UCSD-AML1 (cell line): ENCODE measurements at regions not wholly inside any gene's neighbourhood (a gene's known extent, or its start where the extent isn't known, plus 50 kb on each side); places are given as distances from the start of the nearest gene placed in this dataset.

ENCODE experiments used
- DNase-seq: peaks from one replicate; lab custom pipeline; 2025; ENCODE audit not compliant: unreplicated experiment; lab: John Stamatoyannopoulos, UW

- DNase-seq, result no peak
These were observed 511.6 kb downstream of the PLCL1 start for GRCh38 chr2:198315791-198316630.

GRCh38 chr2:198314559-198315153 is 510.3 kb downstream of the PLCL1 start:
- no peak for DNase-seq

DNA sequence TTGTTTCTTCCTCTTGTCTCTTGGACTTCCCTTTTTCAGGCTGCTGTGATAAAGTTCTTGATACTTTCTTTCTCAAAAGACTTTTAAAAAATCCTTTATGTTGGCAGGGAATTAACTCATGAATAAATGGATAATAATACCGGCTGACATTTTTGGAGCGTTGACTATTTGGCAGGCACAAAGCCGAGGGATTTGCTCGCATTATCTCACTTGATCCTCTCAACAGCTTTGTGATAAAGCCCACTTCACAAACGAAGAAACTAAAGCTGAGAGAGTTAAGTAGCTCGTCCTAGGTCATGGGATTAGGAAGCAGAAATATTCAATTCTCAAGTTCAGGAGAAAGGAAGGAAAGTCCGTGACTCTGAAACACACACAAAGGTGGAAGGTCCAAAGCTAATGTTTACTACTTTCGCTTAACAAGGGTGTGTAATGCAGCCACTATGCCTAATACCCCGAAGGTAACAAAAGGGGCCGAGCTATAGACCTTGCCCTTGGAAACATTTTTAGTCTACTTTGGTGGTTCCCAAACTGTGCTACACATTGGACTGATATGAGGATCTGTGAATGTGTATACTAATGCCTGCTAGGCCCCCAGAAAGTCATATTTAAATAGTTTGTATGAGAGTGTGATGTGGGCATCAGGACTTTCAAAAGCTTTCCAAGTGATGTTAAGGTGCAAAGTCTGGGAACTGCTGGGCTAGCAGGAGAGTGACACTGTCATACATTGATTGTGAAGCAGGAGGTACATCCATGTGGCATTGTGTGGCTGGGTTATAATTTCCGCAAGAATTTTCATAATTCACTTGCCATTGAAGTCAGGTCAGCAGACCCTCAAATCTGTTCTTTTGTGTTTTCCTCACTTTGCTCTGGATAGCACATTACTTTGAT is 508.4 kb downstream of the PLCL1 start:
- DNase-seq, result no peak

DNA sequence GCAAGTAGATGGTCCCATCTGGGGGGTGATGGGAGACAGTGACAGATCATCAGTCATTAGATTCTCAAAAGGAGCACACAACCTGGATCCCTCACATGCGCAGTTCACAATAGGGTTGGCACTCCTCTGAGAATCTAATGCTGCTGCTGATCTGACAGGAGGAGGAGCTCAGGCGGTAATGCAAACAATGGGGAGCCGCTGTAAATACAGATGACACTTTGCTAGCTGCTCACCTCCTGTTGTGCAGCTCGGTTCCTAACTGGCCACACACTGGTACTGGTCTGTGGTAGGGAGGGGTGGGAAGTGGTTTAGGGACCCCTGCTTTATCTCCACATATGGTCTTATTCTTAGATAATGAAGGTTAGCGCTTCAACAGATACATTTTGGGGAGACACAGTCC is 506.6 kb downstream of the PLCL1 start:
- no peak for DNase-seq

DNA sequence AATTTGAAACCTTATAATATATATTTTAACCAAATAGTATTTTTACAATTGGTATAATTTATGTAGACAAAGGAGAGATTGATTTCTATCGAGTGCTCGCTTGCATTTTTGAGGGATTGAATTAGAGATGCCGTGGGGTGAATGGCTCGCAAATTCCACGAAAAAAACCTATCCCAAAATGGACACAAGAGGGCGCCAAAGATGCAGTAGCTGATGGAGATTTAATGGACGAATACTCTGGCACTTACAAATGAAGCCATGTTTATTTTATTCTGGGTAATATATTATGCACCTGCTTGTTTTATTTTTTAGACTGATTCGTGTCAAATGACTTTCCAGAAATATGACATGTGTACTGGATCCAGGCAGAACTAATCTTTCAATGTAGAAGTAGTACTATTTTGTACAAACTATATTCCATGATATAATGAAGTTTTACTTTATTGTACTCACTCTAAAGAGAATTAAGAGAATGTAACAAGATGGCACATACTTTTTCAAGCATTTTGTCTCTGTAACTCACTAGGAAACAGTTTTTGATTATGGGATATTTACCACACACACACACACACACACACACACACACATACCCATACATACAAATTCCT is 505.4 kb downstream of the PLCL1 start:
- DNase-seq, result peak; percentile 12

- no peak for DNase-seq
These were observed 504.7 kb downstream of the PLCL1 start for GRCh38 chr2:198309081-198309480.

- no peak for DNase-seq
These were observed 504.0 kb downstream of the PLCL1 start for GRCh38 chr2:198308368-198308767.

GRCh38 chr2:198307093-198307492 is 502.7 kb downstream of the PLCL1 start:
- no peak for DNase-seq

DNA sequence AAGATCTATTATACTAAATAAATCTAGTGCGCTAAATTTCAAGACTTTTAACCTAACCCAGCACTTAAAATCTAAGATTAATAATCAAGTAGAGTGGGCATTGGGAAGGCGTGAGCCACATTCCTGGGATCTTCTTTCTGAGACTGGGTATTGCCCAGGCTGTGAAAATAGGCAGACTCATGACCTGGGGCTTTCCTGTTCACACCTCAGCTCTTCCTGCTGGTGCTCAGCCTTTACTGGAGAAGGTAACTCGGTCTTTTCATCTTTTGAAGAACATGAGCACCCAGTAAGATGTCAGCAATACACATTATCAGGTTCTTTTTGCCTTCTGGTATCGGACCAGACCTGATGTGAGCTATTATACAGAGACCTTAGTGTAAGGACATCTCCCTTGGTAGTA is 500.5 kb downstream of the PLCL1 start:
- DNase-seq, result no peak

GRCh38 chr2:198297350-198297749 is 493.0 kb downstream of the PLCL1 start:
- no peak for DNase-seq

- peak; percentile 15 for DNase-seq
These were observed 492.4 kb downstream of the PLCL1 start for GRCh38 chr2:198296665-198297308.

GRCh38 chr2:198293281-198293680 is 488.9 kb downstream of the PLCL1 start:
- DNase-seq, result no peak

DNA sequence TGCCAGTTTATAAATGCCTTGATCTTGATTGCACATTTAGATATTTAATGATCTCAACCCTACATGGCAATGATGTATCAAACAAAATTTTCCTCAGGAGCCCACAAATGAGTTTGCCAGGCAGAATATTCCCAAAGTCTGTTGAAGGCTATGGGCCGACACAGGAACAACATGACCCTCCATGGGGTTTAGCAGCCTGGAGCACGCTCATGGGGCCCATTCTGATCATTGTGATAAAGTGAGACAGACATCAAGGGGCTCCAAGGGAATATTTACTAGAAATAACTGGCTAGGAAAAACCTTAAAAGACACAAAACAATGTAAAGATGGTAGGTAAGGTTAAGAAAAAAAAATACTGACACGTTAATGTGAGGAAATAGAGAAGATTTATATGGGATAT is 485.4 kb downstream of the PLCL1 start:
- no peak for DNase-seq

DNA sequence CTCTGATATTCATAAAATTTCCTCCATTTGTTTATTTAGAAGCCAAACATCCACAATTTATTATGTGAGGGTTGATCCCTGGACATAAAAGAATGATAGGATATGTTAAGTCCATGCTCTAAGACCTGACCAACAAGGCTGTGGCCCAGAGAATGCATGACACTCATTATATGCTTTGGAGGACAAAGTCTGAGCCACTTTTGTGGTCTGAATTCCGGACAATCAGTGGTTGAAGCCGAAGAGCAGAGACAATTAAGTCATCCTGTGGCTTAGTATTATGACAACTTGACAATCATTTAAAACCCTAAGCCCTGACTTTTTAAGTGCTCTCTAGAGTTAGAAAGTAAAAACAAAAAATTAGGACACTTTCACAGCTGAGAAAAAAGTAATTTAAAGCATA is 483.3 kb downstream of the PLCL1 start:
- DNase-seq, result no peak

- no peak for DNase-seq
These were observed 480.8 kb downstream of the PLCL1 start for GRCh38 chr2:198285216-198285615.

GRCh38 chr2:198283146-198283545 is 478.8 kb downstream of the PLCL1 start:
- no peak for DNase-seq

GRCh38 chr2:198282061-198282460 is 477.7 kb downstream of the PLCL1 start:
- no peak for DNase-seq

DNA sequence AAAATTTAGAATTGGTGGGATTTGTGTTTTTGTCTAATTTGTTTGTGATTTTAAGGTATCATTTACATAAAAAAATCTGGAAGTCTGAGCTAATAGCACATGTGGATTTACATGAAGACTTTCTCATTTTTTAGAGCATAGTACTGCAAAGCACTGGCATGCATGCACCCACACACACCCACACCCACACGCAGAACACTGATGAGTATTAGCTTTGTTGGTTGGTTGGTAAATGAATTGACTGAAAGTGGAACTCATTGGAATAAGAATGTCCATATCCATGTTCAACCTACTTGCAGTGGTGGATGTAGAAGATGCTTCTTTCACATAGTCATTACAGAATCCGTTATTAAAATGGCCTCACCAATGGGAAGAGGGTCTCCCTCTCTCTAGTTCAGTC is 475.8 kb downstream of the PLCL1 start:
- no peak for DNase-seq

- no peak for DNase-seq
These were observed 474.6 kb downstream of the PLCL1 start for GRCh38 chr2:198279026-198279425.

GRCh38 chr2:198277181-198277580 is 472.8 kb downstream of the PLCL1 start:
- DNase-seq, result no peak

DNA sequence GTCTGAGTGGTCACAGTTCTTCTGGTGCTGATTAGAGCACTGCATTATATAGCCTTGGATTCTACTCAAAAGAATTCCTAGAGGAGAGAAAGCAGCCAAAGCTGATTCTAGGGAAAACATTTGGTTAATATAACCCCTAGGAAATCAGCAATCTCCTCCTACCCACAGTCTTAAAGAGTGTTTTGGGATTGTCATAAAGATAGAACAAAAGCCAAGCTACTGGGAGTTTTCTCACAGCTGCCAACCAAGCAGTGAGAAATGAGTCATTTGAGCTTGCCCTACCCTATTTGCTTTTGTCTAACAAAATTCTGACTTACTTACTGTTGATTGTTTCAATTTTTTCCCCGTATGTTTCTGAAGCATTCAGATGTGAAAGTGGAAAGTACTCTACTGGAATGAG is 469.3 kb downstream of the PLCL1 start:
- DNase-seq, result no peak
